D721Med (cell line): ENCODE measurements at regions not wholly inside any gene's neighbourhood (a gene's known extent, or its start where the extent isn't known, plus 50 kb on each side); places are given as distances from the start of the nearest gene placed in this dataset.
"Not testable (repeated sequence)": the region's sequence is repeated elsewhere in the genome, so short reads cannot be mapped to it uniquely, and the experiment has no call there.

ENCODE experiments used
- DNase-seq: peaks from one replicate; pipeline ENCODE4 v3.0.0; 2011; ENCODE audit warnings: low spot score; ENCODE audit not compliant: insufficient read length
- FAIRE-seq: peaks from 2 replicates; lab custom pipeline; 2011; peaks lifted over from hg19 to GRCh38; lab: Jason Lieb, UNC
- TF ChIP-seq, protein P1 (sequence below): IDR thresholded peaks from 2 replicates; pipeline ENCODE4 v1.5.1; 2012; ENCODE audit warnings: mild to moderate bottlenecking, control low read depth; ENCODE audit not compliant: insufficient read depth; ENCODE audit errors: missing control alignments

DNA sequence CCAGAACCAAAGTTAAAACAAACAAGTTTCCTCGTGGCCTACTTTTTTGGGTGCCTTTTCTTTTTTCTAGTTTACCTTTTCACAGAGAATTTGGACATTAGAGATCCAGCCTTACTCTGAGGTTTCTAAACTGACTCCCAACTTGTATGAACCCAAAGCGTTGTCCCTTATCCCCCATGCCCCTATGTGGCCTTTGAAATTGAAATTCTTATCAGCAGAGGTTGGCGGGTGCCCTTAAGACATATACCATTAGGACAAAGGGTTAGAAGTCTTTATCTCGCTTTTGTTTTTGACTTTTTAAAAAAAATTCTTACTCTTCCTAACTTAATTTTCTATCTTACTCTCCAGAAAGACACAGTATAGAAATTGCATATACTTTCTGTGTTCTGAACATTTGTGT is 76.3 kb upstream of the C7orf33 start:
- no peak for FAIRE-seq
- no peak for DNase-seq
- TF ChIP-seq, protein P1, sequence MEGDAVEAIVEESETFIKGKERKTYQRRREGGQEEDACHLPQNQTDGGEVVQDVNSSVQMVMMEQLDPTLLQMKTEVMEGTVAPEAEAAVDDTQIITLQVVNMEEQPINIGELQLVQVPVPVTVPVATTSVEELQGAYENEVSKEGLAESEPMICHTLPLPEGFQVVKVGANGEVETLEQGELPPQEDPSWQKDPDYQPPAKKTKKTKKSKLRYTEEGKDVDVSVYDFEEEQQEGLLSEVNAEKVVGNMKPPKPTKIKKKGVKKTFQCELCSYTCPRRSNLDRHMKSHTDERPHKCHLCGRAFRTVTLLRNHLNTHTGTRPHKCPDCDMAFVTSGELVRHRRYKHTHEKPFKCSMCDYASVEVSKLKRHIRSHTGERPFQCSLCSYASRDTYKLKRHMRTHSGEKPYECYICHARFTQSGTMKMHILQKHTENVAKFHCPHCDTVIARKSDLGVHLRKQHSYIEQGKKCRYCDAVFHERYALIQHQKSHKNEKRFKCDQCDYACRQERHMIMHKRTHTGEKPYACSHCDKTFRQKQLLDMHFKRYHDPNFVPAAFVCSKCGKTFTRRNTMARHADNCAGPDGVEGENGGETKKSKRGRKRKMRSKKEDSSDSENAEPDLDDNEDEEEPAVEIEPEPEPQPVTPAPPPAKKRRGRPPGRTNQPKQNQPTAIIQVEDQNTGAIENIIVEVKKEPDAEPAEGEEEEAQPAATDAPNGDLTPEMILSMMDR, result no peak

DNA sequence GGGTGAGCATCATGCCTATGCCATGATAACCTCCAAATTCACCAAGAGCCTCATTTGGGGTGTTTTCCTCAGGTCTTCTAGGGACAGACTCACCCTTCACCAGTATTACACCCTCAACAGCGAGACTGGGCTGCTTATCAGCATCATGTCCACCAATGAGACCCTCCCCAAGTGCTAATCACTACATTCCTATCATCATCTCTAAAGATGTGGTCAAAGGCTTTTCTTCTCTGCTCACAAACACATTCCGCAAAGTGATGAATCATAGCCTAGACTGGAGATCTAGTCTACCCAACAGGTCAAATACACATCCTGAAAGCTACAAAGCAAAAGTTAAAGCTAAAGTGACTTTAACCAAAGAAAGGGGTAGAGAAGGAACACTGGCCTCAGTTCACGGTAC is 75.3 kb upstream of the C7orf33 start:
- TF ChIP-seq, protein P1, result no peak
- FAIRE-seq, result no peak
- no peak for DNase-seq

DNA sequence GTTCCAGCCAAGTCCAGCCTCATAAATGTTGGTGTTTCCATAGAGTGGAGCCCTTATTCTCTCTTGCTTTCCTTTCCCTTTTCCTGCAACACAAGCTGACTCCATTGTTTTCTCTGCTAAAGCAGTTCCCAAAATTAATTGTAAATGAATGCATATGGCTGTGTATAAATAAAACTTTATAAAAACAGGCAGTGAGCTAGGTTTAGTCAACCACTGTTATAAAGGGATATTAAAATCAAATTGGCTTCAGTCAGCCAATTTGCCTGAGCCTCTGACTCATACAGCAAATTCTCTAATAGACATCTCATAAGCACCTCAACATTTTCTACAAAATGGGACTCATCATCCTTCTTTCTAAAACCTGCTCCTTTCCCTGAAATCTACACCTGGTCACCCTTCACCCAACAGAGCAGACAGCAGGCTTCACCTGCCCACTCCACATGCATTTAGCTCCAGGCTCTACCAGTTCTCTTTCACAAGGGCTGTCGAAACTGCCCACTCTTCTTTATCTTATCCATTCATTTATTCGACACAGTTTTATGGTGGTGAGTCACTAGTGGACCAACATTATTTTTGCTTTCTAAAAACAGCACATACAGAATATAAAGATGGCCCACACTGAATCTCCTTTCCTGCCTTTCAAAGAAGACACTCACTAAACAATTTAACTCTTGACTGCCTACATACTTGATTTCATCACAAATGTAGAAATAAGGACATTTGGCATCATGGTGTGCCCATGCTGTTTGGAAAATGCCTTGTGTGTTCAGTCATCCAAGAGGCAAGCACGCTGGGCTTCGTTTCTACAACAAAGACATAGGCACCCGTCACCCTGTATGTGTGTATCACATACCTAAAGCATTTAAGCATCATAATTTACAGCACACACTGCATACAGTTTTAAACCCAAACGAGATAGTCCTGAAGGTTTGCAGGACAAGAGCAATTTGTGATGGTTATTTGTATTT is 74.6 kb upstream of the C7orf33 start:
- no peak for FAIRE-seq
- no peak for DNase-seq
- TF ChIP-seq, protein P1, result no peak

DNA sequence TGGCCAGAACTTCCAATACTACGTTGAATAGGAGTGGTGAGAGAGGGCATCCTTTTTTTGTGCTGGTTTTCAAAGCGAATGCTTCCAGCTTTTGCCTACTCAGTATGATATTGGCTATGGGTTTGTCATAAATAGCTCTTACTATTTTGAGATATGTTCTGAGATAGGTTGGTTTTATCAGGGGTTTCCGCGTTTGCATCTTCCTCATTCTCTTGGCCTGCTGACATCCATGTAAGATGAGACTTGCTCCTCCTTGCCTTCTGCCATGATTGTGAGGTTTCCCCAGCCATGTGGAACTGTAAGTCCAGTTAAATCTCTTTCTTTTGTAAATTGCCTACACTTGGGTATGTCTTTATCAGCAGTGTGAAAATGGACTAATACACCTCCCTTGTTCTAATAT is 71.2 kb upstream of the C7orf33 start:
- DNase-seq, FAIRE-seq: not testable (repeated sequence)

DNA sequence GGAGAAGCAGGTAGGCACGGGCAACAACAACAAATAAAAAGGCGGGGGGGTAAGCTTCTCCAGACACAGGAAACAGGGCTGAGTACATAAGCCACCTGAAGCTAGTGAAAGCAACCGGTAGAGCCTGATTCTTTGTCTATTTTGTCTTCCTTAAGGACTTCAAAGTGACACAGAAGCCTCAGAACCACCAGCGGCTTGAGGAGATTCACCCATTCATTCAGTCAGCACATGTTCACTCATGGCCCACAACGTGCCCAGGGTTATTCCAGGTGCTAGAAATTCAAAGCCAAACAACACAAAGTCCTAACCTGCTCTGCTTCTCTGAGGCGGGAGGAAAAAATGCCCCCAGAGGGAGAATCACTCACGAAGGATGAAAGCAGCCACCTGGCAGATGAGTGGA is 69.3 kb upstream of the C7orf33 start:
- DNase-seq (no peak), FAIRE-seq (no peak)
- TF ChIP-seq, protein P1, result no peak

DNA sequence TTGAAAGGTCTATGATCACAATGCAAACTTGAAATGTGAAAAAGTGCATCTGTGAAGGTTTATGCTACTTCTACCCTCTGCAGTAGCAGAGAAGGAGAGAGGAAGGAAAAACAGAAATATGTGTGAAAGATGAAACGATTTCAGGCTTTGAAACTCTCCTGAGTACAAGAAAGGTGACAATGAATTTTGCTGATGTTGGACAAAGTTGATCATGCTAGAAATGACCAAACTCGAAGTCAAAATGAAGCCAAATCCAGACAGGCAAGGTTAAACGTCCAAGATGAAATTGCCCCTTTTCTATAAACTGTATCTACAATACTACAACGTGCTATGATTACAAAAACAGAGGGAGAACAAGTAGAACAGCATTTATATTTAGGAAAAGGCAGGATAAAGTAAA is 67.0 kb upstream of the C7orf33 start:
- TF ChIP-seq, protein P1, result no peak
- no peak for FAIRE-seq

DNA sequence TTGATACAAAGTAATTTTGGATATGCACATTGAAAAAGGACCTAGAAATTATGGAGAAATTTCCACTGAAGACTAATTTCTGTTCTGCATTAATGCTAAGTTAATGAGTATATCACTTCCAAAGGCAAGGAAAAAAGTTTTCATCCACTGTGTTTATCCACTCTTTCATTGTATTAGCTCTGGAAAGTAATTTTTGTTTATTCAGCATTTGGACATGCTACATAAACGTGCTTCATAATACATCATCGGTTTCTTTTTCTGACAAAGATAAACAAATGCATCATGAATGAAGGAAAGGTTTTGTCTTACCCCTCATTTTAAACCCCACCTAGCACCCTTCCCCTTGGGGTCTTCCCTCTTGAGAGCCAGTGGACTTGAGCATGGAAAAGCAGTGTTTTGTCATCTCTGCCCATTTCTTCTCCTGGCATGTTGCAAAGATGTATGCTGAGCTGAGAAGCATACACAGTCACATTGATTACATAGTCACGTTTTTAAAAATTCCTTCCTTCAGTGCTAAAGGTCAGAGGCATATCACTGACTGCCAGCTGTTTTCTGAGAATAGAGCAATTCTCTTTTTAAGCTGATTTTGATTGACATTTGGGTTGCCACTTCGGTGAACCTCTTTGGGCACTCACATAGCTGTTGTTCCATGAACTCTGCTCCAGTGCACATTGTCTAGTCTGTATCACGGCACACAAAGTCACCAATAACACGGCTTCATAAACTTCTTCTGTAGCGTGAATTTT is 65.9 kb upstream of the C7orf33 start:
- FAIRE-seq (no peak), DNase-seq (no peak)
- TF ChIP-seq, protein P1, result no peak

More for the DNA sequence above, 67.0 kb upstream of the C7orf33 start:
- DNase-seq, result no peak
